Body of pancreas (tissue), 4 donors: ENCODE measurements at regions not wholly inside any gene's neighbourhood (a gene's known extent, or its start where the extent isn't known, plus 50 kb on each side); places are given as distances from the start of the nearest gene placed in this dataset.

Experiments used
- ATAC-seq: fragments of 150-250 bp; one replicate; pipeline ENCODE4 v1.9.1; 2016
- DNase-seq, 4 donors: peaks; one replicate each; pipeline ENCODE4 v3.0.0-alpha.2; 2019
- H3K27ac ChIP-seq, 4 donors: fragments of 200-600 bp; sonication (generic); 1 replicate in 3 of 4; 2 replicates in 1 of 4; pipeline versions ENCODE4 v1.5.1 to v1.6.1; 2016 to 2019; ENCODE audit warnings: mild to moderate bottlenecking in 1 of 4, mixed read lengths in 1 of 4, moderate library complexity in 1 of 4
- H3K27me3 ChIP-seq, 2 donors: fragments of 200-600 bp; sonication (generic); one replicate each; pipeline ENCODE4 v1.6.0; 2016; ENCODE audit warnings: mild to moderate bottlenecking in 1 of 2
- H3K36me3 ChIP-seq, 2 donors: fragments of 200-600 bp; sonication (generic); replicated peaks in 1 of 2; 2 replicates each; pipeline ENCODE4 v1.5.1; 2016; ENCODE audit warnings: low read depth in 2 of 2; ENCODE audit not compliant: insufficient read depth in 1 of 2
- H3K4me1 ChIP-seq: fragments of 200-600 bp; sonication (generic); one replicate; pipeline ENCODE4 v1.6.0; 2016
- H3K4me3 ChIP-seq, 2 donors: fragments of 200-600 bp; sonication (generic); 1 replicate in 1 of 2; 2 replicates in 1 of 2; pipeline ENCODE4 v1.5.1; 2016 to 2019
- H3K9me3 ChIP-seq, 3 donors: fragments of 200-600 bp; sonication (generic); 1 replicate in 2 of 3; 2 replicates in 1 of 3; pipeline ENCODE4 v1.5.1; 2016
- POLR2A ChIP-seq, 3 donors: fragments of 450-650 bp; IDR thresholded peaks; one replicate each; pipeline ENCODE4 v1.6.1; 2016; ENCODE audit warnings: antibody characterized with exemption in 3 of 3, mild to moderate bottlenecking in 2 of 3
- WGBS, 2 donors: methylation state at CpG; one replicate each; pipeline ENCODE4 v1.1.5; 2017; 5-methylcytosine and 5-hydroxymethylcytosine counted together
- intact Hi-C: fragments of 100-400 bp; cut with DNase I; formaldehyde crosslinking; loops from one replicate; pipeline ENCODE4 v1.15.1; 2023
- TF ChIP-seq, protein P1 (sequence below), 7 experiments: fragments of 450-650 bp in 4 of 7; fragments of 200-600 bp in 3 of 7; sonication (generic) in 3 of 7; IDR thresholded peaks; one replicate each; pipeline ENCODE4 v1.5.1; 2016 to 2019; ENCODE audit warnings: antibody characterized with exemption in 7 of 7

DNA sequence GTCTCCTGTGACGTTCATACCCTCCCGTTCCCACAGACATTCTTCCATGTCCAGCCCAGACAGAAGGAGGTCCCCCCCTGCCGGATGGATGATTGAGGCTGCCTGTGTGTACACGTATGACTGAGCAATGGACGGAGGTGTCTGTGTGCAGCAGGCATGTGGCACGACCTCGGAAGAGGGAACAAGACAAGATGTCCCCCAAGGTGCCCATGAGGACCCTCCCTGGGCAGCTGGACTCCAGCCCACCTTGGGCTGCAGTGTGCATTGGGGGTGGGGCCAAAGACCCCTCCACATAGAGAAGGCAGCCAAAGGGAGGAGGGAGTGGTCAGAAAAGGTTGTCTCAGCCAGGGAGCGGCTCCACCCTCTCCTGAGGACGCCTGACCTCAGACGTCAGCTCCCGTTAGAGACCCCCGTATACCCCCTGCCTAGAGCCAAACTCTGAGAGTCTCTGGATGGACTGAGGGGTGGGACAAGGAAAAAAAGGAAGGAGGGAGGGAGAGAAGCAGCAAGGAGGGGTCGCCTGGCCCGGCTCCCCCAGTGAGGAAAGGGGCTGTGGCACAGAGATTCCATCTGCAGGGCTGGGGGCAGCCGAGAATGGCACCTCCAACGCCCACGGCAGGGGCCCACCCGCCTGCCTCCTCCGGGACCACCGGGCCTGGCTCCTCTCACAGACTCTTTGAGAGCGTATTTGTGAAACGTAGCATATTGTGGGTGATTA, 92.9 kb upstream of the BHLHE23 start:
- Histone ChIP-seq H3K4me3 (no peak overlapping the region), H3K27me3 (peaks cover 0 to 5% of the 10 kb centered on the region in 2 donors), H3K36me3 (no peaks in the 10 kb centered on the region), H3K27ac (no peak overlapping the region), H3K4me1 (peaks cover 15% of the 10 kb centered on the region), H3K9me3 (no peaks in the 10 kb centered on the region)
- TF ChIP-seq, protein P1, sequence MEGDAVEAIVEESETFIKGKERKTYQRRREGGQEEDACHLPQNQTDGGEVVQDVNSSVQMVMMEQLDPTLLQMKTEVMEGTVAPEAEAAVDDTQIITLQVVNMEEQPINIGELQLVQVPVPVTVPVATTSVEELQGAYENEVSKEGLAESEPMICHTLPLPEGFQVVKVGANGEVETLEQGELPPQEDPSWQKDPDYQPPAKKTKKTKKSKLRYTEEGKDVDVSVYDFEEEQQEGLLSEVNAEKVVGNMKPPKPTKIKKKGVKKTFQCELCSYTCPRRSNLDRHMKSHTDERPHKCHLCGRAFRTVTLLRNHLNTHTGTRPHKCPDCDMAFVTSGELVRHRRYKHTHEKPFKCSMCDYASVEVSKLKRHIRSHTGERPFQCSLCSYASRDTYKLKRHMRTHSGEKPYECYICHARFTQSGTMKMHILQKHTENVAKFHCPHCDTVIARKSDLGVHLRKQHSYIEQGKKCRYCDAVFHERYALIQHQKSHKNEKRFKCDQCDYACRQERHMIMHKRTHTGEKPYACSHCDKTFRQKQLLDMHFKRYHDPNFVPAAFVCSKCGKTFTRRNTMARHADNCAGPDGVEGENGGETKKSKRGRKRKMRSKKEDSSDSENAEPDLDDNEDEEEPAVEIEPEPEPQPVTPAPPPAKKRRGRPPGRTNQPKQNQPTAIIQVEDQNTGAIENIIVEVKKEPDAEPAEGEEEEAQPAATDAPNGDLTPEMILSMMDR (IDR thresholded peaks at IDR 0.05), result no peak
- TF ChIP-seq POLR2A (IDR thresholded peaks at IDR 0.05), result no peak
- 25 to 28% methylated on average over 19 to 22 of the region's 22 CpGs for WGBS, 2 donors
- intact Hi-C loops, result no loop called here
- no peak for ATAC-seq
- peak in 1 of 4 donors; percentile 4 for DNase-seq

DNA sequence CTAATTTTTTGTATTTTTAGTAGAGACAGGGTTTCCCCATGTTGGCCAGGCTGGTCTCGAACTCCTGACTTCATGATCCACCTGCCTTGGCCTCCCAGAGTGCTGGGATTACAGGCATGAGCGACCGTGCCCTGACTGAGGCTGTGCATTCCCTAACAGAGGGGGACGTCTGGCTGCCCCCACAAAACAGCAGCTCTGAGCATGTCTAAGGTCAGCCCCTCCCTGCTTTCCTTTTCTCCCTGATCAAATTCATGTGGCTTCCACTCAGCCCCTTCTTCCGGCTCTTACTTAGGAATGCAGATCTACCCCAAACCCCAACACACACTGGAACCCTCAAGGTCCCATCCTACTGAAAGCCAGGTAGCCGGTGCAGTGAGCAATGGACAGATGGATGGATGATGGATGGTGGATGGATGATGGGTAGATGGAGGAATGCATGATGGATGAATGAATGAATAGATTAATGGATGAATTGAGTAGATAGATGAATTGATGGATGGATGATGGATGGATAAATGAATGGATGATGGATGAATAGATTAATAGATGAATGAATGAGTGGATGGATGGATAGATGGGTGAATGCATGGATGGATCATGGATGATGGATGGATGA, 91.5 kb upstream of the BHLHE23 start:
- WGBS, 2 donors, result 53 to 63% methylated on average over 6 of the region's 6 CpGs
- Histone ChIP-seq H3K4me3 (no peak overlapping the region), H3K27ac (no peak overlapping the region), H3K27me3 (peaks cover 0 to 5% of the 10 kb centered on the region in 2 donors), H3K36me3 (no peaks in the 10 kb centered on the region), H3K4me1 (peaks cover 15% of the 10 kb centered on the region), H3K9me3 (no peaks in the 10 kb centered on the region)
- no peak for TF ChIP-seq POLR2A (IDR thresholded peaks at IDR 0.05)
- TF ChIP-seq, protein P1 (IDR thresholded peaks at IDR 0.05), result no peak
- DNase-seq (peak in 1 of 4 donors; percentile 1), ATAC-seq (no peak)
- intact Hi-C loops, result no loop called here

DNA sequence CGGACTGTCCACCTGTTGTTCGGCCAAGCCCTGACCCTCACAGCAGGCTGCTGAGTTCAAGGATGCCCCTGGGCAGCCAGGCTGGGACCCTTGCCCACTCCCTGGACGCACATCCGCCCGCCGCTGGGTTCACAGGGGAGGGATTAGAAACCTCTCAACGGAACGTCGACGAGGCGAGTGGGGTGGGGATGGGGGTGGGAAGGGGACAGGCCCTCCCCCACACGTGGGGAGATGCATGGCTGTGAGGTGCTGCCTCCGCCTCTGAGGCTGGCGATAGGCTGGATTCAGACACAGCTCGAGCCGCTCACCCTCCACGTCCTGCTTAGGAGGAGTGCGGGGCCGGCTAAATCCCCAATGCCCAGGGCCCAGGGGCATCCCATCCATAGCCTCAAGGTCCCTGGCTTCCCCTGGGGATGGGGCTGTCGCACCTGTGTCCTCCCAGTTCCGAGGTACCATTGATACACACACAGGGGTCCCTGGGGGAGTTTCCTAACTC, 90.6 kb upstream of the BHLHE23 start:
- Histone ChIP-seq H3K4me1 (peaks cover 8% of the 10 kb centered on the region), H3K36me3 (no peaks in the 10 kb centered on the region), H3K27me3 (peaks cover 0 to 5% of the 10 kb centered on the region in 2 donors), H3K4me3 (no peak overlapping the region), H3K27ac (no peak overlapping the region), H3K9me3 (no peaks in the 10 kb centered on the region)
- WGBS, 2 donors, result 54 to 60% methylated on average over 4 to 20 of the region's 21 CpGs
- TF ChIP-seq POLR2A (IDR thresholded peaks at IDR 0.05), result no peak
- TF ChIP-seq, protein P1 (IDR thresholded peaks at IDR 0.05), result no peak
- ATAC-seq, result no peak
- intact Hi-C loops, result no loop called here
- peak in 1 of 4 donors; percentile 4 for DNase-seq

DNA sequence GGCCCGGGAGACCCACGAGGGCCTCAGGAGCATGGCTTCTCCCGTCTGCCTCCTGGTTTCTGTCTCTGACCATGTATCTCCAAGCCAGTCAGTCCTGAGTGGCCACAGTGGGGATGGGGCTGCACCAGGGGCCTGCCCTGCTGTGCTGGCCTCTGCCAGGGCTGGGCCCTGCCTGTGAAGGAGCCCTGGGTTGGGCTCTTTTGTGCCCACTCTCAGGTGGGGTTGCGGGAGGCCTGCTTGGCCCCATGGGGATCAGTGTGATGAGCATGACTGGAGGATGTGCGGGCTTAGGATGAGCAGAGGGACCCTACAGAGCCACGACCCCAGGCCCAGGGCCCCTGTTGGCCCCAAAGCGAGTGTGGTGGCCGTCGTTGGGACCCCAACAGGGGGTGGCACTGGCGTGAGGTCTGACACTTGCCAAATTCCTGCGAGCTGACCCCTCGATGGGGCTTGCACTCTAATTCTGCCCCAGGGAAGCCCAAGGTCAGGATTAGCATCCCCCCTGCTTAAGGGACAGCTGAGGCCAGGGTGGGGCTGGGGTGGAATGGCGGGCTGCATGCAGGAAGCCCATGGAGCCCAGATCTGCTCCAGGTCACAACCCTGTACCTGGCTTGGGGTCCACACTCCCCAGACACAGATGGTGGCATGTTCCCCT, 90.0 kb upstream of the BHLHE23 start:
- H3K36me3 ChIP-seq, result no peaks in the 10 kb centered on the region
- TF ChIP-seq, protein P1 (IDR thresholded peaks at IDR 0.05), result no peak
- no peak for TF ChIP-seq POLR2A (IDR thresholded peaks at IDR 0.05)
- DNase-seq, result peak in 2 of 4 donors; percentile 2 to 3
- no peak for ATAC-seq
- no peak overlapping the region for H3K27ac ChIP-seq
- peaks cover 3% of the 10 kb centered on the region for H3K4me1 ChIP-seq
- WGBS, 2 donors, result 42 to 56% methylated on average over 6 to 13 of the region's 13 CpGs
- intact Hi-C loops, result no loop called here
- H3K4me3 ChIP-seq, result no peak overlapping the region
- no peaks in the 10 kb centered on the region for H3K9me3 ChIP-seq
- H3K27me3 ChIP-seq, result peaks cover 0 to 5% of the 10 kb centered on the region in 2 donors
